Embryonic facial prominence (tissue), 1 donor: ENCODE measurements at regions not wholly inside any gene's neighbourhood (a gene's known extent, or its start where the extent isn't known, plus 50 kb on each side); places are given as distances from the start of the nearest gene placed in this dataset.
"Not testable (repeated sequence)": the region's sequence is repeated elsewhere in the genome, so short reads cannot be mapped to it uniquely, and the experiment has no call there.

Experiments used
- DNase-seq: peaks from one replicate; pipeline ENCODE4 v3.0.0-alpha.2; 2016; ENCODE audit errors: extremely low spot score

DNA sequence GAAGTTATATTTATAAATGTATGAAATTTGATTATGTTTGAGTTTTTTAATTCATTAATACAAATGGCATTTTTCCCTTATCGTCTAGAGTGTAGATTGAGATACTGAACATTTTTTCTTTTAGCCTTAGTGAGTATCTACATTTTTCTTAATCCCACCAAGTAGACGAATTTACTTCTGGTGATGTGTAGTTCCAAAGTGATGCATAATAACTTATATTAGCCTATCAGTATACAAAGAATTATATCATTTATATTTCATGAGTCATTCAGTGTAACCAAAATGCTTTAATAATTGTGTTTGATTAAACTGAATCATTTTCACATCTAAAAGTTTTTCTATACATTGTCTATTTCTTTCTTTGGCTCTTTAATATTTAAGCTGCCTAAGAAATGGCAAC is 745.6 kb upstream of the LUZP2 start:
- no peak for DNase-seq

DNA sequence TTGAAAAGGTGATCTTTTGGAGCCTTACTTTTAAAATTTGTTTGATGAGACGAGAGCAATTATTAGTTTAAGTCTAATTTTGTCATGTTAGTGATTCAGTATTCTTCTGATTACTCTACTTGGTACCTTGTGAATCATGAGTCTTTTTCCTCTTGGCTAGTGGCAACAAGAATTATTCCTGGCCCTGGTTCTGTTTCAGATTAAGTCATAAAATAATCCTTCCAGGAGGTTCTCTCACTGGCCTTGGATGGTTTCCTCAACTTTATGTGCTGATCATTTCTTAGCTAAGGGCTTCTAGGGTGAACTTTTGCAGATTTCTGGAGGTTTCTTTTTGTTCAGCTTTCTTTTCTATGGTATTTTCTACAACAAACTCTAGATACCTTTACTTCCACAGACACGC is 741.8 kb upstream of the LUZP2 start:
- DNase-seq = no peak

GRCh38 chr11:23755769-23756168 is 741.1 kb upstream of the LUZP2 start:
- no peak for DNase-seq

GRCh38 chr11:23759489-23759888 is 737.4 kb upstream of the LUZP2 start:
- DNase-seq = no peak

DNA sequence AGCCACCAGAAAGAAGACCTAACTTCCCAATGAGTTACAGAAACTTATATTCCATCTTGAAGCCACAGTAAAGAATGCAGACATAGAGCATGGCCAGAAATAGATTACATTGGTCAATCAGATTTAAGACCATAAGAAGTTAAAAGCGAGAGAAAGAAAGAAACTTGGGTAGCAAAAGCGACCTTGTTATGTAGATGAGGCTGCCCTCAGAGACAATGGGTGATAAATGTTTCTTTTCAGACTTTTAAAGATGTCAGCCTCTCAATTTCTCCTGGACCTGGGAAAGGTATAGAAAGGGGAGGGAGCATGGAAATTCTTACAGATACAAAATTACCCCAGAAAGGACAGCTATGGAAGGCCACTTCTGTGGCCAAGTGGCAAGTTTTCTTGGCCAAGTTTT is 732.6 kb upstream of the LUZP2 start:
- DNase-seq = no peak

GRCh38 chr11:23765682-23766252 is 731.1 kb upstream of the LUZP2 start:
- no peak for DNase-seq

- no peak for DNase-seq
Observed at GRCh38 chr11:23767576-23767975, 729.3 kb upstream of the LUZP2 start.

- no peak for DNase-seq
Observed at GRCh38 chr11:23769214-23769613, 727.6 kb upstream of the LUZP2 start.

DNA sequence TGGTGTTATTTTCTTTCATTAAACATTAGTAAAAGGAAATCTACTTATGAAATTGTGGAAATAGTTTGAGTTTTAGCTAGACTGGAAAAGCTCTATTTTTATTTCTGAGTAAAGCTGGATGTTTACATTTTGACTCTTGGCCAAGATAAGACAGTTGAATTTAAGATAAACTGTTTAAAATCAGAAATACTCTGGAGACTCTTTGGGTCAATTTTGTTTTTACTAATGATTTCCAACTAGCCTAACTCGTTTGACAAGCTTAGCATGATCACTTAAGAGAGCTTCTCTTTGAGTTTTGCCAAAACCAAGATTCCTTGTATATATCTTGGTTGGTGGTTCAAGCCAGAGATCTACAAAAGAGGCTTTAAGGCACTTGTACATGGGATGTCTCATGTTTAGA is 724.8 kb upstream of the LUZP2 start:
- DNase-seq = no peak

DNA sequence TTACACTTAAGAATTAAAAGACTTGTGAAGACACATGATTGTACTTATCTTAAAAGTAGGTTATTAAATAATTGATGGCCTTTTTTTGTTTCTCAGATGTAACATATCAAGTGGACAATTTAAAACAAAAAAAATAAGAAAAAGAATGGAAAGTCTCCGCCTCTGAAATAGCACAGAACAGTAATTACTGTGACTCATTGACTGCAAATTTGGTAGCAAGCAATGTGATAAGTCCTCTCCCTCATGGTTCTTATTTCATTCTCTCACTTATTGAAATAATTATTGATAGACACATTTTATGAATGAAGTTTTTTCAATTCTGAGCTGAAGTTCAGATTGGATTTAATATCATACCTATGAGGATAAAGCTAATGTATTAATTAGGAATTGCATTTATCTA is 717.9 kb upstream of the LUZP2 start:
- DNase-seq = no peak

DNA sequence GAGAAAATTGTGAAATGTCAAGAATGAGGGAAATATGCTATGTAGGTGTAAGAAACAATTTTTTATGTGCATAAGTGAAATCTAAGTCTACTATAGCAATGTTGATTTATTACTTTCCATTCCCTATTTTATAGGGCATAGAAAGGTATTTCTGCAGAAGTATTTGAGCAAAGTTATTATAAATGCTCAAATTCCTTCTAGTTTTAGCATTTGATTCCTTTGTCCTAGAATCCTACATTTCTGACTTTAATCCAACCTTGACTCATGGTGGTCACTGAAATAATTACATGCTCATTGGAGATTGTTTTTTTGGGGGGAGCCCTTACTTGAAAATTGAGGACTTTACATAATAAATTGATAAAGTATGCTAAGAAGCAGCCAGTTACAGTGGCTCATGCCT is 716.6 kb upstream of the LUZP2 start:
- DNase-seq = no peak

DNA sequence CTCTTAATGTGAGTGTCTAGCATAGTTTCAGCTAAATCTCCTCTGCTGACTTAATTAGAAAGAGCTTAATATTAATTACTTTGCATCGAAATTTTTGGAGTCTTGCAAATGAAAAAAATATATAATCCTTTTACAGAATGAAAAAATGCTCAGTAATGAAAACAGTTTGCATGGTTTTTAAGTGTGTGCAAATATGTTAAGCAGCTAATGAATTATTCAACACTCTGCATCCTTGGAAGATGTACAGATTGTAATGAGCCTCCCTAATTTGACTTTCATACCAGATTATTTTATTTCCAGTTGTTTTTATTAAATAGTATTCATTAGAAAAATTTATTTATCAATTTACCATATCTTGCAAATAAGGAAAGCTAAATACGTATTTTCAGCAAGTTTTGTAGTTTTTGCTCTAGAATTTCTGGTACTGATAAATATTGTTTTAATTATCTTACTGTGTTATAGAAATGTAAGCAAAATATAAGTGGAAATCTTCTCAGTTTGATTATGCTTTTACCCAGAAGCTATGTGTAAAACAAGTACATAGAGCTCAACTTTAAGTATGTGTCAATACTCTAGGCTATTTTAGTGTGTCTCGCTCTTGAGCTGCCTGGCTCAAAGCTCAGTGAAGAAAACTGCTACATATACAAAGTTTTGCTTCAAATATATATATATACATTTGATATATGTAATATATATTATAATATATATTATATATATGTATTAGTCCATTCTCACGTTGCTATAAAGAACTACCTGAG is 714.9 kb upstream of the LUZP2 start:
- no peak for DNase-seq

- DNase-seq = not testable (repeated sequence)
Observed at GRCh38 chr11:23786974-23787373, 709.9 kb upstream of the LUZP2 start.

GRCh38 chr11:23789200-23789853 is 707.5 kb upstream of the LUZP2 start:
- DNase-seq = no peak

DNA sequence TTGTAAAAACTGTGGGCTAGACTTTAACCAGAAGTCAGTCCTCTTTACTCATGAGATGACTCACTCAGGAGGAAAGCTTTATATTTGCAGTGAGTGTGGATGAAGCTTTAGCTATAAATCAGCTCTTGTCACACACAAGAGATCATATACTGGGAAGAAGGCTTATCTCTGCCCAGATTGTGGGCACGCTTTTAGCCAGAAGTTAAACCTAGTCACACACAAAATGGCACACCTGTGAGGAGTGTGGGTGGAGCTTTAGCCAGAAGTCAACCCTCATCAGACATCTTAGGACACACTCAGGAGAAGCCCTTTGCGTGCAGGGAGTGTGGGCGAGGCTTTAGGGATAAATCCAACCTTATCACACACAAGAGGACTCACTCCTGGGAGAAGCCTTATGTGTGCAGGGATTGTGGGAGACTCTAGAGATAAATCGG is 706.9 kb upstream of the LUZP2 start:
- no peak for DNase-seq

DNA sequence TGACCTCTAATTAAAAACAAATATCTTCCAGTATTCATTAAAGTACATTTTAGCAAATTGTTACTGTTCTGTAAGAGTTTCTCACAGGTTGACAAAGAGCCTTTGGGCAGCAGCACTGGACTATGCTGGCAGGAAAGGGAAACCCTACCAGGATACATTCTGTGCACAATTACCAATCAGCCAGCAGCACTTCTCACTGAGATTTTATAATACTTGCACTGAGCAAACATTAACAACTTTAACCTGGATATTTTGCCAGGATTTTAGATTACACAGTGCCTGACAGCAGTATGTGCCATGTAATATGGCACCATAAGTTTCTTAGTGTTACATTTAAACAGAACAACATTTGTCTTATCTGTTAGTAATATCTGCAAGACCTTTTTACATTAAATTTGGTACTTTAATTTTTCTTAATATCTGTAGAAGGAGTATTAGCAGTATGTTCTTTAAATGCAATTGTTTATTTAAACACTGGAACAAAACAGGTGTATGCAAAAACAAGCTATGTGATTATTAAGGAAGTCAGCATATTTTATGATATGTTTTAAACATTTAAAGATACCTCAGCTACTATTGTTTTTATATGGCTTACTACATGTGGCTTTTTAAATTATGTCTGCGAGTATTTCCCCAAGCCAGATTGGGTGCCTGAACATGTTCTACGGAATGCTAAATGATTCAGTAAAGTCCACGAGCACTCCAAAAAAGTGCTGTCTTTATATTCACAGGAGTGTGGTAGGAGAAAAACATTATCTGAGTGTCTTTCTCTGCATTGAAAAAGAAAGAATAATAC is 699.0 kb upstream of the LUZP2 start:
- no peak for DNase-seq

GRCh38 chr11:23834306-23834705 is 662.5 kb upstream of the LUZP2 start:
- DNase-seq = not testable (repeated sequence)

DNA sequence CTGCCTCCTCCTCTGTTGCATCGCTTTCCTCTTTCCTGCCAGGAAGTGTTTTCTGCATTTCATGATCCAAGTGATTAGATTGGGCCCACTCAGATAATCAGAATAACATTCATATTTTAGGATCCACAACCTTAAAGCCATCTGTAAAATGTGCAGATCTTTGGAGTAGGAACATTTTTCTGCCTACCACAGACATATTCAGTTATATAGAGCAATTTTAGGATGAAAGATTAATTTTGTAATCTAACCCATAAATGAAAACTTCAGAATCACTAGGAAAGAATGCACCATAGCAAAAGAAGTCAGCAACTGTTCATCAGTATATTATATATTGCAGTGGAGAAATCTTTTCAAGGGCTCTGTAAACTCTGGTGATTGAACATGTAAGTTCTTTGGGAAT is 659.9 kb upstream of the LUZP2 start:
- no peak for DNase-seq

GRCh38 chr11:23840872-23841271 is 656.0 kb upstream of the LUZP2 start:
- no peak for DNase-seq

DNA sequence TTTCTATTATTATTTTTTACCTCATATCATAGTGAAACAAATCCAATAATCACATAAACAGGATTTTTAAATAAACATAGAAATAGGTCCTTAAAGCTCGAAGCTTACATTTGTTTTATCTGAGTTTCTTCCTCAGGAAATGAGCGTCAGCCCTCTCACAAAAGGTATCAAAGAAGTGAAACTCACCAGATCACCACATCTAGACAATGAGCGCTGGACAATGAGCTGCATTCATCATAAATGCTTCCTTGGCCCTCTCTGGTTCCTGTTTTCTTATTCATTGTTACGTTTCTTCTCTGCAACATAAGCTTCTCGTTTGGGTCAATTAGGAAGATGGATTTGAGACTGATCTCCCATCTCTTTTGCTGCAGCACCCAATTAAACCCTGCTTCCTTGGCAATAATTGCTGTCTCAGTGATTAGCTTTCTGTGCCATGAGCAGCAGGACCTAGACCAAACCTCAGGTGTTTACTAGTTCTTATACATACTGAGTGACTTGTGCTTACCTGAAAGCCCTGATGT is 649.9 kb upstream of the LUZP2 start:
- no peak for DNase-seq

- no peak for DNase-seq
Observed at GRCh38 chr11:23851216-23851615, 645.6 kb upstream of the LUZP2 start.

- DNase-seq = no peak
Observed at GRCh38 chr11:23856654-23857053, 640.2 kb upstream of the LUZP2 start.
